ENCODE measurements at regions not wholly inside any gene's neighbourhood (a gene's known extent, or its start where the extent isn't known, plus 50 kb on each side); places are given as distances from the start of the nearest gene placed in this dataset.
"Not testable (repeated sequence)": the region's sequence is repeated elsewhere in the genome, so short reads cannot be mapped to it uniquely, and the experiment has no call there.

DNA sequence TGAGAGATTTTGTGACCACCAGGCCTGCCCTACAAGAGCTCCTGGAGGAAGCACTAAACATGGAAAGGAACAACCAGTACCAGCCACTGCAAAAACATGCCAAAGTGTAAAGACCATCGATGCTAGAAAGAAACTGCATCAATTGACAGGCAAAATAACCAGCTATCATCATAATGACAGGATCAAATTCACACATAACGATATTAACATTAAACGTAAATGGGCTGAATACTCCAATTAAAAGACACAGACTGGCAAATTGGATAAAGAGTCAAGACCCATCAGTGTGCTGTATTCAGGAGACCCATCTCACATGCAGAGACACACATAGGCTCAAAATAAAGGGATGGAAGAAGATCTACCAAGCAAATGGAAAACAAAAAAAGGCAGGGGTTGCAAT lies 182.4 kb downstream of the PRELID2 start:
- DNase-seq, result not testable (repeated sequence)

DNA sequence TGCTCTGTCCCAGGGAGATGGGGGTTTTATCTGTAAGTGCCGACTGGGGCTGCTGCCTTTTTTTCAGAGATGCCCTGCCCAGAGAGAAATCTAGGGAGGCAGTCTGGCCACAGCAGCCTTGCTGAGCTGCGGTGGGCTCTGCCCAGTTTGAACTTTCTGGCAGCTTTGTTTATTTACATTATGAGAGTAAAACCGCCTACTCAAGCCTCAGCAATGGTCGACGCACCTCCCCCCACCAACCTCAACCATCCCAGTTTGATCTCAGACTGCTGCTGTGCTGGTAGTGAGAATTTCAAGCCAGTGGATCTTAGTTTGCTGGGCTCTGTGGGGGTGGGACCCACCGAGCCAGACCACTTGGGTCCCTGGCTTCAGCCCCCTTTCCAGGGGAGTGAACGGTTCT lies 188.0 kb downstream of the PRELID2 start:
- not testable (repeated sequence) for DNase-seq

DNA sequence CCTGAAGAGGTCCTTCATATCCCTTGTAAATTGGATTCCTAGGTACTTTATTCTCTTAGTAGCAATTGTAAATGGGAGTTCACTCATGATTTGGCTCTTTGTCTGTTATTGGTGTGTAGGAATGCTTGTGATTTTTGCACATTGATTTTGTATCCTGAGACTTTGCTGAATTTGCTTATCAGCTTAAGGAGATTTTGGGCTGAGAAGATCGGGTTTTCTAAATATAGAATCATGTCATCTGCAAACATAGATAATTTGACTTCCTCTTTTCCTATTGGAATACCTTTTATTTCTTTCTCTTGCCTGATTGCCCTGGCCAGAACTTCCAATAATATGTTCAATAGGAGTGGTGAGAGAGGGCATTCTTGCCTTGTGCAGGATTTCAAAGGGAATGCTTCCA lies 191.9 kb downstream of the PRELID2 start:
- DNase-seq, result not testable (repeated sequence)

DNA sequence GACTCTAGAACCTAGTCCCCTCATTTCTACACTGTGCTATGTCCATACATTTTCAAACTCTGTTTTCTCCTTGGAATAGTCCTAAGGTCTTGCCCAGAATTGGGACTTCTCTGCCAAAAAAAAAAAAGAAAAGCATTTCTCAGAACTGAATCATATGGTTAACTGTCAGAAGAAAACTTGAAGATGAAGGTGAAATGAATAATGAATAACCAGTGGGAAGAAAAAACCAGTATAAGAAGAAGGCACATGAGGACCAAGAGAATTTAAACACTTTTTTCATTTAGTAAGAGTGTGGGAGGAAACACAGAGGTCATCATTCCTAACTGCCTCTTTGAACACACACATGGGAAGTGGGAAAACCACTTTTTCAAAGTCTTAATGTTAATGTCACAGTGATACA lies 197.7 kb downstream of the PRELID2 start:
- DNase-seq, result no peak

DNA sequence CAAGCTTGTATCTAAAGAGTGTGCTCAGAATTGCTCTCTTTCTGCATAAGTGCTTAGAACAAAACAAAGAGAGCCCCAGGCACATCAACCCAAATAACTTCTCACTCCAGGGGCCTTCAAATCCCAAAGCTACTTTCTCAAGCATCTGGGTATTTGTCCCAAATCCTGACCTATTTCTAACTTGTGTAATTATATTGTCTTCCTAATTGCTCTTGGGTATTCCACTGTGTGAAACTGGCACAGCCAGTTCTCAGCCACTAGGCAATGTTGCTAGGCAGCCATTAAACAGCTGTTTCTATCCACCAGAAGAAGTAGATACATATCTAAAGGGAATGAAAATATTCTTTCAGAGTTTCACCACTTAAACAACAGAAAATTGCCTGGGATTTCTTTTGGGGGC lies 198.8 kb downstream of the PRELID2 start:
- DNase-seq, result no peak

DNA sequence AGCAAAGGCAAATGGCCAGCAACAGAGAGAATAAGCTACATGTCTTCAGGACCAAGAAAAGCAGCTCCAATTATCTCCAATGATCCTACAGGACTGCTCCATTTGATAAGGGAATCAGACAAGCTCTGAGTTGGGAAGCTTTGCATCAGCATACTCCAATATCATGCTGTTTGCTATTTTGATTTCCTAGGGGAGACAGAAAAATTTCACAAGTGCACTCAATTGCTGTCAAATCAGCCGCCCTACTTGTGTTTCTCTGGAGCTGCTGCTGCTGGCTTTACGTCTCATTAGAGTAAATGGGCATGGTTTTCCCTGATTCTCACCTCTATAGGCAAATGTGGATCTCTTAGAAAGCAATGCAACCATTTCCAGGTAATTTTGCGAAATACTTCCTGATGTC lies 201.7 kb downstream of the PRELID2 start:
- no peak for DNase-seq

DNA sequence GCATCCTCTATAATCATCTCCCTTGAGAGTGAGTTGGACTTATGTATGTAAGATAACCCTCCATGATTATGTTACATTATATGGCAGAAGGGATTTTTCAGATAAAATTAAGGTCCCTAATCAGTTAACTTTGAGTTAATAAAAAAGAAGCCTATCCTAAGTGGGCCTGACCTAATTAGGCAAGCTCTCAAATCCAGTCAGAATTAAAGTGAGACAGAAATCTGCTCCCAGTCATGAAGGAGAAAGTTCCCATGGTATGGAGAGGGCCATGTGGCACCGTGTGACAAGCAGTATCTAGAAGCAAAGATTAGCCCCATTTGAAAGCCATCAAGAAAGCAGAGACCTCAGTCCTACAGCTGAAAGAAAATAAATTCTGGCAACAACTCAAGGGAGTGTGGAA lies 202.4 kb downstream of the PRELID2 start:
- no peak for DNase-seq

GRCh38 chr5:145629047-145629446 lies 206.1 kb downstream of the PRELID2 start:
- DNase-seq, result peak in 1 of 2 experiments; percentile 9

DNA sequence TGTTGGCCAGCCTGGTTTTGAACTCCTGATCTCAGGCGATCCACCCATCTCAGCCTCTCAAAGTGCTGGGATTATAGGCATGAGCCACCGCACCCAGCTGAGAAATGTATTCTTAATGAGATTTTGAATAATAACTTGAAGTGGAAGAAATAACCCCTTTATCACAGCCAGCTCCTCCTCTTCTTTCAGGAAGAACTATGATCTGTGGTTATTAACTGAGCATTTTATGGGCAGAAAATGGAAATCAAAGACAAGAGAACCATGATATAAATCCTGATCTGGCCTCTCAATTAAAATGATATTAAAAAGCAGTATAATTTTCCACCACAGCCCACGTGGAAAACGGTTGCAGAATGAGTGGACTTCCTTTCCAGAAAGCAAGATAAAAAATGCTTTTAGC lies 206.6 kb downstream of the PRELID2 start:
- no peak for DNase-seq

GRCh38 chr5:145619806-145620310 lies 215.3 kb downstream of the PRELID2 start:
- DNase-seq, result no peak

DNA sequence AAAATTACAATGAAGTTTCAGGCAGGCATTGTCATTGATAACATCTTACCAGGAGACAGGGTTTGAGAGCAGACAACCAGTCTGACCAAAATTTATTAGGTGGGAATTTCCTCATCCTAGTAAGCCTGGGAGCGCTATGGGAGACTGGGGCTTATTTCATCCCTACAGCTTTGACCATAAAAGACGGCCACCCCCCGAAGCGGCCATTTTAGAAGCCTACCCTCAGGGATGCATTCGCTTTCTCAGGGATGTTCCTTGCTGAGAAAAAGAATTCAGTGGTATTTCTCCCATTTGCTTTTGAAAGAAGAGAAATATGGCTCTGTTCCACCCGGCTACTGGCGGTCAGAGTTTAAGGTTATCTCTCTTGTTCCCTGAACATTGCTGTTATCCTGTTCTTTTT lies 218.4 kb downstream of the PRELID2 start:
- not testable (repeated sequence) for DNase-seq

- DNase-seq, result no peak
Measured at GRCh38 chr5:145598983-145599382, 236.2 kb downstream of the PRELID2 start.

DNA sequence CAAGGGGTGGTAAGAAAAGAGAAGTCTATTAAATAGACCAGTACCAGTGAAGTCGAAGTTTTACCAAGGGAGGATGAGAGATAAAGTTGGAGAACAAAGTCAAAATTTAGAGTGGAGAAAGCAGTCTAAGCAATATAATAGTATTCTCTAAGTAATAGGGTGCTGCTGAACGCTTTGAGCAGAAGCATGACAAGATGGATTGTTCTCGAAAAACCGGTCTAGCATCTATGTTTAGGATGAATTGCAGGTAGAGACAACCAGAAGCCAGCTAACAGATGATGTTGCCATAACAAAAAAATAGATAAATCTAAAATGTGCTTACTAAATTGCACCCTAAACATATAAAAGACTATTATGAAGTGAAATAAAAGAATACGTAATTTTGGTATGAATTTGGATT lies 237.0 kb downstream of the PRELID2 start:
- no peak for DNase-seq

GRCh38 chr5:145591578-145591977 lies 243.6 kb downstream of the PRELID2 start:
- DNase-seq, result no peak

DNA sequence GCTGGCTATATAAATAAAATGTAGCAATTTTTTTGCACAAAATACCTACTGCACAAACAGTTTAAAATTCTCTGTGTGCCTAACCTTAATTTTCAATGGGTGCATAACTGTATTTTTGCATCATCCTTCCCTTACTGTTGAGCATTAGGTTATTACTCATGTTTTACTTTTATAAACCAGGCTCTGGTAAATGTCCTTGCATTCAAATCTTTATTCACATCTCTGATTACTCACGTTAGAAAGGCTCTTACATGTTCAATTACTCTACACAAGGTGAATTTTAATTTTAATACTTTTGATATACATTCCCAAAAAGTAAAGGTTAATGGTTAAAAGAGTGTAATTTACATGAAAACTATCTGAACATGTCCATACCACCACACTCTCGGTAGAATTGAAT lies 246.1 kb downstream of the PRELID2 start:
- no peak for DNase-seq

GRCh38 chr5:145588558-145588957 lies 246.6 kb downstream of the PRELID2 start:
- no peak for DNase-seq

- DNase-seq, result peak in 1 of 2 experiments; percentile 32
Measured at GRCh38 chr5:145588113-145588512, 247.0 kb downstream of the PRELID2 start.

- DNase-seq, result no peak
Measured at GRCh38 chr5:145587710-145588109, 247.4 kb downstream of the PRELID2 start.

GRCh38 chr5:145587308-145587672 lies 247.9 kb downstream of the PRELID2 start:
- no peak for DNase-seq

GRCh38 chr5:145586661-145587307 lies 248.4 kb downstream of the PRELID2 start:
- no peak for DNase-seq

DNA sequence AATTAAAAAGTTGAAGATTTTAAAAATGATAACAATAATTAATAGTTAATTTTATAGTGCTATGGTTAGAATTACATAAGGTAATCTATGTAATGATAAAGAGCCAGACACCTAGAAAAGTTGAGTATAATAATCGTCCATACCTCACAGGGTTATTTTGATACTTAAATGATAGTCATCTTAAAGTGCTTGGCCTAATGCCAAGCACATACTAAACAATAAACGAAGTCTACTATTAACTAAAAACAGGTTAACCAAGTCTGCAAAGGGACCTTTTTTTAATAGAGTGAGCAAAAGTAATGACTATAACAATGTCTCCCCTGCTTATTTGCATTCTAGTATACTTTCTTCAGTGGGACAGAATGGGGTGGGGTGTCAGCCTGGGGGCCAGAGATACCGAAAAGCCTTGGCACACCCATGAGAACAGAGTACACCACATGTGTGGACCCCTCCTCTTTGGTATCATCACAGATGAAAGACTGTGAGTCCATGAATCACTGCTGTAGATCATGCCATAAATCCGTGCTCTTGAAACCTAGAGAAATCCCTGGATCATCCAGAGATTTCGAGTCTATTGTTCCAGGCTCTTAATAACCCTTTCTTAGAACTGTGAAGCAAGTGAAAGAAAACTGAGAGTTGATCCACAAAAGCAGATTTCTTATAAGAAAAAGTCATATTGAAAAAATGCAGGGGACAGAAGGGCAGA lies 249.5 kb downstream of the PRELID2 start:
- DNase-seq, result no peak

DNA sequence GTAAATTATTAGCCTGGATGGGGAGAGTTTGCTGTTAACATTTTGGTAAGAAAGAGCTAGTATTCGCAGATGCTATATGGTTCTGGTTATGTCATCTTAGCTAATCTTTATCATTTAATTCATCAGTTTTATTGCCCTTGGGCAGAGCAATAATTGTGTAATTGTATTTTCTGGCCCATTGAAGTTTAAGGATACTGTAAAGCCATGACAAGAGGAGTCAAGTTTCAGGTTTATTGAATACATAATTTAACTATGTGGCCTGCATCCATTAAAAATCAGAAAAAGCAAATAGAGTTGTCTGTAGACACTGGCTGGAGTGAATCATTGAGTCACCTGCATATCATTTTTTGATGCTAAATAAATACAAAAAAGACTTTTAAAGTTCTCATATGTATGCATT lies 255.8 kb downstream of the PRELID2 start:
- no peak for DNase-seq

DNA sequence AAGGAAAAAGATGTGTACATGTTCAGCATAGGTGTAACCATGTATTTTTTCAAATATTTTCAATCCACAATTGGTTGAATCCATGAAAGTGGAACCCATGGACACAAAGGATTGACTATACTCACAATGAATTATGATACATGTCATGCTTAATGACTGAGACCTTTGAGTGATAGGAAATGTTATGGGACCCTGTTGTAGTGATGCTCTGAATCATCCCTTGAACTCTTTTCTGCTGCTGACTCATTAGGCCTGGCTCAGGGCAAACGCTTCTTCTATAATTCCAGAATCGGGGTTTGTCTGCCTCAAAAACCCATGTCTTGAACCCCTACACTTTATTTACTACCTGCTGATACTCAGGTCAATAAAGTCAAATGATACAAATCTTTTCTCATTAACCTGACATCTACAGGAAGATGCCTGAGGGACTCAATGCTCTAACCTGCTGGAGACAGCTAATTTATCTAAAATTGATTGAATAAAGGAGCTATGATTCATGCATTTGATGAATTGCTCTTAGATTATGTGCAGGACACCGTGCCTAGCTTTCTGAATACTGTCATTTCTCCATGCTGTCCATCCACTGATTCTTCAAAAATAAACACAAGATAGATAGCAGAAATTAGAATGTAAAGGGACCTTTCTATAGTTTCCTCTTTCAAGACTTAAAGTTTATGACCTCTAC lies 260.1 kb downstream of the PRELID2 start:
- DNase-seq, result no peak

- peak in 1 of 2 experiments; percentile 34 for DNase-seq
Measured at GRCh38 chr5:145568581-145568980, 266.6 kb downstream of the PRELID2 start.
